GM06990 (cell line): ENCODE measurements at regions not wholly inside any gene's neighbourhood (a gene's known extent, or its start where the extent isn't known, plus 50 kb on each side); places are given as distances from the start of the nearest gene placed in this dataset.
"Not testable (repeated sequence)": the region's sequence is repeated elsewhere in the genome, so short reads cannot be mapped to it uniquely, and the experiment has no call there.

Experiments used
- DNase-seq: peaks from one replicate; pipeline ENCODE4 v3.0.0-alpha.2; 2011; ENCODE audit not compliant: insufficient read length; ENCODE audit errors: extremely low read depth
- H3K27me3 ChIP-seq: replicated peaks from 2 replicates; pipeline ENCODE4 v1.6.0; 2011; ENCODE audit warnings: low read length; ENCODE audit not compliant: control insufficient read depth, insufficient read depth
- H3K36me3 ChIP-seq: 2 replicates; pipeline ENCODE4 v1.5.1; 2011; ENCODE audit warnings: low read length; ENCODE audit not compliant: control insufficient read depth, insufficient read depth
- H3K4me3 ChIP-seq: replicated peaks from 2 replicates; pipeline ENCODE4 v1.5.1; 2011; ENCODE audit warnings: low read depth, mild to moderate bottlenecking, control low read depth, low read length
- TF ChIP-seq, protein P1 (sequence below): IDR thresholded peaks from 2 replicates; pipeline ENCODE4 v1.5.1; 2011; ENCODE audit warnings: low read length, control low read depth, mild to moderate bottlenecking, inconsistent platforms; ENCODE audit not compliant: insufficient read depth, poor library complexity, severe bottlenecking

DNA sequence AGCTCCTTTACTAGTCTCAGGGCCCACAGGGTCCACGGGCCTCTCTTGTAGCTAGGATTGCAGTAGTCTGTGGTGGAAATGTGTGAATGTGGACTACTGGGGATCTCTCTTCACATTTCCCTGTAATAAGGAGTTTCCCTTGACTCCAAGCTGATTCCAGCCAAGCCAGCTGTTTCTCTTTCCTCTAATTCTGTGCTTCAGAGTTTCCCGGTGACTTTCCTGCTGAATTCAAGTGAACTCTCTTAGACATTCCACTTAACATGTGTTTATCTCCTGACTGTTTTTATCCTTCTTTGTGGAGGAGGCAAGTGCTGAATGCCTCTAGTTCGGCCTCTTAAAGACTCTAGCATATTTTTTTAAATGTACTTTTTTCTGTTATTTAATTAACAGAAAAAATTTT lies 354.0 kb upstream of the RGS18 start:
- no peak for DNase-seq
- no peak overlapping the region for H3K4me3 ChIP-seq
- TF ChIP-seq, protein P1, sequence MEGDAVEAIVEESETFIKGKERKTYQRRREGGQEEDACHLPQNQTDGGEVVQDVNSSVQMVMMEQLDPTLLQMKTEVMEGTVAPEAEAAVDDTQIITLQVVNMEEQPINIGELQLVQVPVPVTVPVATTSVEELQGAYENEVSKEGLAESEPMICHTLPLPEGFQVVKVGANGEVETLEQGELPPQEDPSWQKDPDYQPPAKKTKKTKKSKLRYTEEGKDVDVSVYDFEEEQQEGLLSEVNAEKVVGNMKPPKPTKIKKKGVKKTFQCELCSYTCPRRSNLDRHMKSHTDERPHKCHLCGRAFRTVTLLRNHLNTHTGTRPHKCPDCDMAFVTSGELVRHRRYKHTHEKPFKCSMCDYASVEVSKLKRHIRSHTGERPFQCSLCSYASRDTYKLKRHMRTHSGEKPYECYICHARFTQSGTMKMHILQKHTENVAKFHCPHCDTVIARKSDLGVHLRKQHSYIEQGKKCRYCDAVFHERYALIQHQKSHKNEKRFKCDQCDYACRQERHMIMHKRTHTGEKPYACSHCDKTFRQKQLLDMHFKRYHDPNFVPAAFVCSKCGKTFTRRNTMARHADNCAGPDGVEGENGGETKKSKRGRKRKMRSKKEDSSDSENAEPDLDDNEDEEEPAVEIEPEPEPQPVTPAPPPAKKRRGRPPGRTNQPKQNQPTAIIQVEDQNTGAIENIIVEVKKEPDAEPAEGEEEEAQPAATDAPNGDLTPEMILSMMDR: no peak
- H3K27me3 ChIP-seq: no peaks in the 10 kb centered on the region
- no peaks in the 10 kb centered on the region for H3K36me3 ChIP-seq

DNA sequence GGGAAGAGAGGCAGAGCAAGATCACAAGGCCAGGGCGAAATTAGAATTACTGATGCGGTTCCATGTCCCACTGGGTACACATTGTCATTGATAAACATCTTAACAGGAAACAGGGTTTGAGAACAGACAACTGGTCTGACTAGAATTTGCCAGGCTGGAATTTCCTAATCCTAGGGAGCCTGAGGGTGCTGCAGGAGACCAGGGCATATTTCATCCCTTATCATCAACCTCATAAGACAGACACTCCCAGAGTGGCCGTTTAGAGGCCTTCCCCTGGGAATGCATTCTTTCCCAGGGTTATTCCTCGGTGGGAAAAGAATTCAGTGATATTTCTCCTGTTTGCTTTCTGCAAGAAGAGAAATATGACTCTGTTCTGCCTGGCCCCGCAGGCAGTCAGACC lies 344.7 kb upstream of the RGS18 start:
- DNase-seq, H3K36me3 ChIP-seq, H3K4me3 ChIP-seq, H3K27me3 ChIP-seq: not testable (repeated sequence)

DNA sequence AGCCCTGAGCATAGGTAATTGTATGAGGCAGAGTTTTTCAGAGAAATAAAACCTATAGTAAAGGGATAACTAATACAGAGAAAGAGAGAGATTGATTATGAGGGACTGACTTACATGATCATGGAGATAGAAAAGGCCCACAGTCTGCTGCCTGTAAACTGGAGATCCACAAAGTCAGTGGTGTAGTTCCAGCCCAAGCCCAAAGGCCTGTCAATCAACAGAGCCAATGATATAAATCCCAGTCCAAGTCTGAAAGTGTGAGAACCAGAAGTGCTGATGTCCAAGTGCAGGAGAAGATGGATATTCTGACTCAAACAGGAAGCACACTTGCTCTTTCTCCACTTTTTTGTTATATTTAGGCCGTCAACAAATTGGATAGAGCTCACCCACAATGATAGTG lies 340.1 kb upstream of the RGS18 start:
- Histone ChIP-seq H3K36me3 (no peaks in the 10 kb centered on the region), H3K4me3 (no peak overlapping the region), H3K27me3 (no peaks in the 10 kb centered on the region)
- DNase-seq: no peak
- TF ChIP-seq, protein P1: no peak

DNA sequence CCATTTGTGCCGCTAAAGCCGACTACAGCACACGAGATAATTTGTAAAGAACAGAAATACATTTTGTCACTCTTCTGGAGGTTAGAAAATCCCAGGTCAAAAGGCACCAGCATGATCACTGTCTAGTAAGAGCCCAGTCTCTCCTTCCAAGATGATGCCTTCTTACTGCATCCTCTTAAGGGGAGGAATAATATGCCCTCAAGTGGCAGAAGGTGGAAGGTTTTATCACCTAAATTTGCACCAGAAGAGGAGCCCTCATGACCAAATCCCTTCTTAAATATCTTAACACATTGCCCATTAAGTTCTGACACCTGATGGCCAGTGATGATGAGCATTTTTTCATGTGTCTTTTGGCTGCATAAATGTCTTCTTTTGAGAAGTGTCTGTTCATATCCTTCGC lies 326.7 kb upstream of the RGS18 start:
- Histone ChIP-seq H3K4me3 (no peak overlapping the region), H3K27me3 (no peaks in the 10 kb centered on the region), H3K36me3 (no peaks in the 10 kb centered on the region)
- no peak for DNase-seq
- TF ChIP-seq, protein P1: peak; percentile 17

DNA sequence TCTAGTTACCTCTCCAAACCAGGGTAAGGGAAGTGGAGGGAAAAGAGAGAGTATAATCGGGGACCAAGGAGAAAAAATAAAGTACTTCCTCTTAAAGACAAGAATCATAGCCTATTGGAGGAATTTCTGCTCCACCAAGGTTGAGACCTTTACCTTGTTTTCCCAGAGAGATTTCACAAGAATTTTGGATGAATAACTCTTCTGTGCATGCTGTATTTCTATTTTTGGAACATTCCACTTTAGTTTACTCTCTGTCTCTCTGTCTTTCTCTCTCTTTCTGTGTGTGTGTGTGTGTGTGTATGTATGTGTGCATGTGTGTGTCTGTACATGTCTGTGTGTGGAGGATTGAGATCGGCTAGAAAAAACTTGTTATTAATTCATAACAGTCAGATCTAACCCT lies 318.4 kb upstream of the RGS18 start:
- TF ChIP-seq, protein P1: no peak
- no peak for DNase-seq
- Histone ChIP-seq H3K4me3 (no peak overlapping the region), H3K27me3 (no peaks in the 10 kb centered on the region), H3K36me3 (no peaks in the 10 kb centered on the region)

DNA sequence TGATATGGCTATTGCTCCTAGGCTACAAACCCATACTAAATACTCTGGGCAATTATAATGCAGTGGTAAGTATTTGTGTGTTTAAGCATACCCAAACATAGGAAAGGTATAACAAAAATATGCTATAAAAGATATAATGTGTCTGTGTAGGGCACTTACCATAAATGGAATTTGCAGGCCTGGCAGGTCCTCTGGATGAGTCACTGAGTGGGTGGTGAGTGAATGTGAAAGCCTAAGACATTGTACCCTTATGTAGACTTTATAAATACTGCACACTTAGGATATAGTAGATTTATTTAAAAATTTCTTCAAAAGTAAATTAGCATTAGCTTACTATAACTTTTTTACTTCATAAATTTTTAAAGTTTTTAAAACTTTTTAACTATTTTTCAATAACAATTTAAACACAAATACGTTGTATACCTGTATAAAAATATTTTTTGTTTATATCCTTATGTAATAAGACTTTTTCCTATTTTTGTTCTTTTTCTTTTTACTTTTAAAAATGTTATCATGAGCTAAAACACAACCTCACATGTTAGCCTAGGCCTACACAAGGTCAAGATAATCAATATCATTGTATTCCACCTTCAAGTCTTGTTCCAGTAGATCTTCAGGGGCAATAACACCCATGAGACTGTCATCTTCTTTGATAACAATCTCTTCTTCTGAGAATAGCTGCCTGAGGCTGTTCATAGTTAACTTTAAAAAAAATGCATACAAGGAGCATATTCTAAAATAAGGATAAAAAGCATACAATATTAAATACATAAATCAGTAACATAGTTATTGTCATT lies 306.3 kb upstream of the RGS18 start:
- TF ChIP-seq, protein P1: no peak
- DNase-seq: no peak
- H3K36me3 ChIP-seq: no peaks in the 10 kb centered on the region
- no peak overlapping the region for H3K4me3 ChIP-seq
- no peaks in the 10 kb centered on the region for H3K27me3 ChIP-seq
